C4-2B (cell line): ENCODE measurements at regions not wholly inside any gene's neighbourhood (a gene's known extent, or its start where the extent isn't known, plus 50 kb on each side); places are given as distances from the start of the nearest gene placed in this dataset.
"Not testable (repeated sequence)": the region's sequence is repeated elsewhere in the genome, so short reads cannot be mapped to it uniquely, and the experiment has no call there.

ENCODE experiments used
- ZFX ChIP-seq: fragments of 450-650 bp; IDR thresholded peaks from 2 replicates; pipeline ENCODE4 v1.6.1; 2017
- TF ChIP-seq, protein P1 (sequence below): fragments of 450-650 bp; conservative IDR thresholded peaks from 2 replicates; pipeline ENCODE4 v1.5.1; 2017; ENCODE audit warnings: mild to moderate bottlenecking

DNA sequence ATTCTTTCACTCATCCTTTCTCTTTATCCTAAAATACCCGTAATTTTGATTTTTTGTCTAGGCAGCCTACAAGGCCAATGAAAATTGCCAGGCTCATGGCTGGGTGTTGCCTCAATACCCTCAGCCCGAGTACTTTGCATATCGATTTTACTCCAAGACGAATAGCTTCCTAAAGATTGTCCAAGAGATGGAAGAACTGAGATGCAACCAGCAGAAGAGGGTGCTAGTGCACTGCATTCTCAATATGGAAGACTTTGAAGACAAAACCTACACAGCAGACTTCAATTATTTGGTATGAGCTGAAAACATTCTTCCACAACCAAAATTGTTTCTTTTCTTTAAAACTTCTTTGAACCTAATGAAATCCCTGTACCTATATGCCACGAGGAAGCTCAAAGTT lies 95.0 kb downstream of the KLRB1 start:
- TF ChIP-seq, protein P1, sequence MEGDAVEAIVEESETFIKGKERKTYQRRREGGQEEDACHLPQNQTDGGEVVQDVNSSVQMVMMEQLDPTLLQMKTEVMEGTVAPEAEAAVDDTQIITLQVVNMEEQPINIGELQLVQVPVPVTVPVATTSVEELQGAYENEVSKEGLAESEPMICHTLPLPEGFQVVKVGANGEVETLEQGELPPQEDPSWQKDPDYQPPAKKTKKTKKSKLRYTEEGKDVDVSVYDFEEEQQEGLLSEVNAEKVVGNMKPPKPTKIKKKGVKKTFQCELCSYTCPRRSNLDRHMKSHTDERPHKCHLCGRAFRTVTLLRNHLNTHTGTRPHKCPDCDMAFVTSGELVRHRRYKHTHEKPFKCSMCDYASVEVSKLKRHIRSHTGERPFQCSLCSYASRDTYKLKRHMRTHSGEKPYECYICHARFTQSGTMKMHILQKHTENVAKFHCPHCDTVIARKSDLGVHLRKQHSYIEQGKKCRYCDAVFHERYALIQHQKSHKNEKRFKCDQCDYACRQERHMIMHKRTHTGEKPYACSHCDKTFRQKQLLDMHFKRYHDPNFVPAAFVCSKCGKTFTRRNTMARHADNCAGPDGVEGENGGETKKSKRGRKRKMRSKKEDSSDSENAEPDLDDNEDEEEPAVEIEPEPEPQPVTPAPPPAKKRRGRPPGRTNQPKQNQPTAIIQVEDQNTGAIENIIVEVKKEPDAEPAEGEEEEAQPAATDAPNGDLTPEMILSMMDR, result not testable (repeated sequence)
- TF ChIP-seq ZFX, result not testable (repeated sequence)
